Hindlimb muscle (tissue), 1 donor: ENCODE measurements at regions not wholly inside any gene's neighbourhood (a gene's known extent, or its start where the extent isn't known, plus 50 kb on each side); places are given as distances from the start of the nearest gene placed in this dataset.

Experiments
- DNase-seq: peaks from one replicate; pipeline ENCODE4 v3.0.0-alpha.2; 2013

DNA sequence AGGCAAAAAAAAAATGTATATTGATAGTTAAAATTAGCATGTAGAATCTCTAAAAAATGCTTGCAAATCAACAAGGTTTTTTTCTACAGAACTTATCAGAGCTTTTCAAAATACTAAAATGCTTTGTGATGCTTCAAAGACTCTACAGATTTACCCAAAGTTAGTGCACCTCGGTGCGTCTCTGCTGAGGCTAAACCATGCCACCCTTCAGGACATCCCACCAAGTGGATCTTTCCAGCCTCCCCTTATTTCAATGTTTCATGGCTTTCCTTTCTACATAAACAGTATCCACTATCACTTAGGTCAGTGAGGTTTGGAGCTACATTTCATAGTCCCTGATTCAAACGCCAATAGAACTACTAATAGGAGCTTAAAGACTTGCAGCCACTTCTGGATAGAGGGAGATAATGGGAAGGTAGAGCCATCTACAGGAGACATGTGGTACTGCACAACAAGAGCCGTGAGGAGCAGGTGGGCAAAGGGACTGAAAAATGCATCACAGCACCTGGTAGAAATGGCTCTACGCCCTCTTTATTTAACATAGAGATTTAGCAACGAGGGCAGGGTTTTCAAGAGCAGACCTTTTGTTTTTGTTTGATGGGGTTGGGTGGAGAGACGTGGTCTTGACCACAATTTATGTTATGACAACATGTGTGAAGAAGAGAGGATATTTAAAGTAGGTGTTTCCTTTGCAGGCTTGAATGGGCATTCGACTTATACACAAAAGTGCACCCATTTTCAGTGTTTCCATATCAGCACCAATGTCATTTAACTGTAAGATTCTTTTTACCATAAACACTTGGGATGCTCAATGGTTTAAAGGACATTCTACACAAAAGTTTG is 56.1 kb upstream of the SLC35G4 start:
- peak; percentile 62 for DNase-seq

DNA sequence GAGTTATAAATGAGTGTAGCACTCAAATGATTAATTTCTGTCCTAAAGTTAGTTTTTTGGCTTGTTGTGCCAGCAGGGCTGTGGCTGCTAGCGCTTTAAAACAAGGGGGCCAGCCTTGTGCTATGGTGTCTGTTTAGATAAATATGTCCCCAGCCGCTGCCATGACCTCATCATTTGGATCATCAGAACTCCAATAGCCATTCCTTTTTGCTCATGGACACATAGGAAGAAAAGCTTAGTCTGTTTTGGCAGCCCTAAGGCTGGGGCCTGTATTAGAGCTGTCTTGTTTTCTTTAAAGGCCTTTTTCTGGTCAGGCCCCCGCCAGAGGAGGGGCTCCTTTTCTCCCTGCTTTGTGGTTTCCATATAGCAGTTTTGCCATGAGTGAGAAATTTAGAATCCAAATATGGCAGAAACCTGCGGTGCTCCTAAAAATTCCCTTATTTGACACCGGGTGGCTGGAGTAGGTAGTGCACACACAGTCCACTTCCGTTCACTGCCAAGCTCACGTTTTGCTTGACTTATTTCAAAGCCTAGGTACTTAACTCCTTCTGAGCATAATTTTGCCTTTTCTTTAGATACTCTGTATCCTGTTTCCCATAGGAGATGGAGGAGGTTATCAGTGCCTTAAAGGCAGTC is 60.4 kb upstream of the SLC35G4 start:
- DNase-seq: no peak

DNA sequence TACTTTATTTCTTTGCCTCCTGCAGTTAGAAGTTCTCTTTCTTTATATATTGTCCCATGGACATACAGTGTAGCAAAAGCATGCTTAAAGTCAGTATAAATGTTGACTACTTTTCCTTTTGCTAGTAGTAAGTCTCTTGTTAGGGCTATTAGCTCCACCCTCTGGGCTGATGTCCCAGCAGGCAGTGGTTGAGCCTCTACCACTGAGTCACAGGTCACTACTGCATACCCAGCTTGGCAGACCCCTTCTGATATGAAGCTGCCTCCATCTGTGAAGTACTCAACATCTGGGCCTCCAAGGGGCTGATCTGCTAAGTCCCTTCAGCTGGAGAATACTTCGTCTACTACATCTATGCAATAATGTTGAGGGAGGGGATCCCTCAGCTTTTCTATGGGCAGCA is 61.0 kb upstream of the SLC35G4 start:
- no peak for DNase-seq

DNA sequence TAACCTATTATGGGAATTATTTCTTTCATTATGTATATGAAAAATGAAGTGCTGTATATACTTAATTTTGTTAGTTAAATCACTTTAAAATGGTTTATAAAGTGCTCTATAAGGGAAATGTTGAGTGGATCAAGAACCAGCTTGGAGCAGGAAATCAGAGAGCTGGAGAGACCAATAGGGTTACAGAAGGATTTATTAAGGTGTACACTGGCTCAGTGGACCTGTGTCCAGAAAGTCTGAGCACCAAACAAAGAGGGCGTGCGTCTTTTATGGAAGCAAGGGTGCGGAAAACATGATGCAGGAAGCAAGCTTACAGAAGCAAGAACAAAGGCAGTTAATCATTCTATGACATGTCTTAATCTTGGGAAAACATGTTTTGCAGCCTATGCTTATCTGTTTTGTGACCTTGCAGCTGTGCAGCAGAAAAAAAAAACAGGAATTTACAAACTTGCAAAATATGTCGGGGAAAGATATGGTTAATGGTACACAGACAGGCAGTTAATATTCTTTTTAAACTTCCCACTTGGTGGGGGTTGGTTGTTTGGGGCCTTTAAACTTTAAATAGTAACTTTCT is 65.2 kb upstream of the SLC35G4 start:
- DNase-seq: no peak

DNA sequence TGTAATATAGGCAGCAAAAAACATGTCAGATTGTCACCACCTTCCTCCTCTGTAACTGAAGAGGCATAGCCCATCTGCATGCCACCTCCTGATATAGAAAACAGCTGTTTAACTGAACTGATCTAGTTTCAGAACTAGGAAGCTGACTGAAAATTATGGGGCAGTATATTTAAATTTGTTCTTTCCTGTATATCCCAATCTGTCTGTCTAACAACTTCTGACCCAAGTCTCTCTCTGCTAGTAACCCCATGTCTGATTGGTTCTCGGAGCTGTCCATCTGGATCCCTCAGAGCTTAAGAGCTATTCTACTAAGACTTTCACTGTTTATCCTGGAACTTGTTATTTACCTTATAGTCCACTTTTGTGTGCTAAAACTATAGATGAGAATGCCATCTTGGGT is 68.2 kb upstream of the SLC35G4 start:
- DNase-seq: no peak

DNA sequence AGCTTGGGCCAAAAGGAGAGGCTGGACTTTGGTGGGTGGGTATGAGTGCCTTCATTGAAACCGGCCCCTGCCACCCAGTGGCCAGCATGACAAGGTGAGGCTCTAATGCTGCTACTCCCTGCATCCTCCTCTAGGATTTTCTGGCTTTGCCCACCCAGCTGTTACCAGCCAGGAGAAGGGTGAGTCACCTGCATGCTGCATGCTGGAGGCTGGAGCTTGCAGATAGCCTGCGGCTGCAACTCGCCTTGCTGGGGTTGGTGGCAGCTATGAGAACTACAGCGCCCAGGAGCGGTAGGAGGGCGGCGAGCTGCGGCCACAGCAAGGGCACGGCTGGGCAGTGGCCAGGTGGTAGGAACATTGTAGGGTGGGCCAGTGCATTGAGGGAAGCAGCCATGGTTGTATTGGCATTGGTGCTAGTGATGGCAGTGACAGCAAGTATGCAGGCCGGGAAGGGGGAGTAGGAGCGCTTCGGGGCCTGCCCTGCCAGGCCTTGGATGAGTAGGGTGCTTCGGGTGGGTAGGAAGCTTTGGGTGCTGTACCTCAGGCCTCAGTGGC is 75.4 kb upstream of the SLC35G4 start:
- no peak for DNase-seq

DNA sequence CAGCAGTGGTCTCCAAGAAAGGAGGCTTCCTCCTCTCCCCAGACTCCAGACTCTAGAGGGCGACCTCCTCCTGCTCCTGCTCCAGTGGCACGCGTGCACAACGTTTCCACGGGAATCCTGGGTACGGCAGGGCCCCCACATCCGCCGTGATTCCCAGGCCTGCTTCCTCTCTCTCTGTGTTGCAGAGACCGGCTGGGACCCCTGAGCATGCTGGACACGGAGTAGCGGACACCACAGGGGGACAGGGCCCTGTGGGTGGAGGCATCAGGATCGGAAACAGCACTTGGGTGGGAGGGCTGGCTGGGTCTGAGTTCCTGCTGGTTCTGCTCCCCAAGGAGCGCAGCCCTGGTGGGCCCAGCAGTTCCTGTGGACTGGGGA is 75.9 kb upstream of the SLC35G4 start:
- no peak for DNase-seq

DNA sequence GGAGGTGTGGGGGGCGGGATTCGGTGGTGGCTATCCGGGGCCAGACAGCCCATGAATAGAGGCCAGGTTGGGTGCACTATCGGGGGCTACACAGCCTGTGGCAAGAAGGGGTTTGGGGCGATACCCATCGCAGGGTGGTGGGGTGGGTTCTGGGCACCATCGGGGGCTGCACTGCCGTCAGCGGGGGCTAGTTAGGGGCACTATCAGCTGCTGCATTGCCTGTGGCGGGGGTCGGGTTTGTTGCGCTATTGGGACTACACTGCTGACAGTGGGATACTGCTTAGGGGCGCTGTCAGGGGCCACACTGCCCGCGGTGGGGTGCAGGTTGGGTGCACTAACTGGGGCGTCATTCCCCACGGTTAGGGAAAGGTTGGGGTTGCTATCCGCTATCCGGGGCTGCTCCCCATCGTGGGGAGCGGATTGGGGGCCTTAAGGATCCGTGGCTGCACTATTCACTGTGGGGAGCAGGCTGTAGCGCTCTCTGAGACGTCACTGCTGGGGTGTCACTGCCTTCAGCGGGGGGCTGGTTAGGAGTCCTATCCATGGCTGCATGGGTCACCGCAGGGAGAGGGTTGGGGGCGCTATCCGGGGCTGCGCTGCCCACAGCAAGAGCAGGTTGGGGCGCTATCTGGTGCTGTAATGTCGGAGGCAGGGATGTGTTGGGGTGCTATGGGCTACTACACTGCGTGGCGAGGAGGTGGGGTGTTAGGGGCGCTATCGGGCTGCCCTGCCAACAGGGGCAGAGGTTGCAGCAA is 76.5 kb upstream of the SLC35G4 start:
- DNase-seq: no peak

DNA sequence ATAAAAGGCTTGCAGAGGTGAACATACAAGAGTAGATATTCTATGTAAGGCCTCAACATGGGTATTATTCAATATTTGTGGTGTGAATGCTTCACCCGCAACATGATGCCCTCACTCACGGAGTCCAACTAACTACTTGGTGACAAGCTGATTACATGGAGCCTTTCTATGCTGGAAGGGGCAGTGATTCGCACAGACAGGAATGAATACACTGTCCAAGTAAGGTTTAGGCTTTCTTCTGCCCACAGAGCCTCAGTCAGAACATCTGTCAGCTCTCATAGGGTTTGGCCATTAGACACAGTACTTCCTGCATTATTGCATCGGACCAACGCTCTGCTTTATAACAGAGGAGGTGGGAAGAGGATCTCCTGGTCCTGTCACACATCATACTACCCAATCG is 80.3 kb upstream of the SLC35G4 start:
- no peak for DNase-seq

DNA sequence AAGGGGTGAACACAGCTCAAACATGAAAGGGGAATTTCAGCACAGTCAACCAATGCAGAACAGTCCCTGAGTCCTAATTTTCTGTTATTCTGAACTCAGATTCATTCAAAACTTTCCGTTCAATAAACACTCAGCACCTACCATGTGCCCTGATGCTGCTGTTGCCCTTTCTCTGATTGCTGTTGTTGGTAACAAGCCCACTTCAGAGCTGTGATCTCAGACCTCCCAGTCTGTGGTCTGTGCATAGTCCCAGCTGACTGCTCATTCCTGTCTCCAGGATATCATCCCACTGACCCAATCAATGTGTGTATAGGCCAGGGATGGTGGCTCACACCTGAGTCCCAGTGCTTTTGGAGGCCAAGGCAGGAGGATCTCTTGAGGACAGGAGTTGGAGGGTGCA is 82.7 kb upstream of the SLC35G4 start:
- no peak for DNase-seq

DNA sequence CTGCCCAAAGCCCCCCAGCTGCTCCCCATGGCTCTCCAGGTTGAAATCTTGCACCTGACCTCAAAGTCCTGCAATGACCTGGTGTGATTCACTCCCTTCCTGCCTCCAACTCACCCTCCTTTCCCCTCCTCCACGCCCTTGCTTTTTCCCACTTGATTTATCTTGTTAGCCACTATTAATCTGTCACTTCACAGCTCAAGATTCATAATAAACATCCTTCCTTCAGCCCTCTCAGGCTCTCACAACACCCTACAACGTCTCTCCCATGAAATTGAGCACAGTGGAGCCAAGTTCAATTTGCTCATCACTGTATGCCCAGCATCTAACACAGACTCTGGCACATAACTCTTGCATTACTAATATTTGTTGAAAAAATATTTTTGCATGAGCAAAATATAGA is 85.6 kb upstream of the SLC35G4 start:
- DNase-seq: no peak

DNA sequence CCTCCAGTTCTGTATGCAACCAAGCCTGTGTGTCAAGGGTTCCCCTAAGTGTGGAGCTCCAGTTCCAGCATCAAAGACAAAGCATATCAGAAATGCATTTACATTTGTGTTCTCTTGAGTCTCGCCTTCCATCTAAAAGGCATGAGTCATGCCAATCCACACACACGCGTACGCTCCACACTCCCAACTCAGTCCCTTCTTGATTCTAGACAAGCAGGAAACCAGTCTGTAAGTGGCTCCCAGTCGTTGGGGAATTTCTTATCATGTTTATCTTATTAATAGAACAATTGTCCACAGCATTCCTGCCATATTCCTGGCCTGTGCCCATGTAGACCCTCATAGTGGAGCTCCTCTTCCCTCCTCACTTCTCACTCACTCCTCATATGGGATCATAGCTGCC is 86.4 kb upstream of the SLC35G4 start:
- DNase-seq: no peak

DNA sequence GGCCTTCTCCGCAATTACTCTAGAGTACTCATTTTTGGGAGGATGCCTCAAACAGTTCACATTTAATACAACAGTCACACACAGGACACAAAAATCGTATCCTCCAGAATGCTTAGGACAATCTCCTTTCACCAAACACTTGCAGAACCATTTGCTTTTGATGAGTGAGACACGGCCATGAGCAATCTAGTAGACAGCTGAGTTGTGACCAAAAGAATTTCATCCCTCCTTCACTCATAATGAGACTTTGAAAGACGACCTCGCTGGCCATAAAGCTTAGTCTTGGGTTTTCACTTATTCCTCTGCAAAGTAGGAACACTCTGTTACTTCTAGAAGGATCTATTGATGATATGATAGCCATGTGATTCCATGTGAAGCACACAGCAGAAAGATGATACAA is 87.5 kb upstream of the SLC35G4 start:
- no peak for DNase-seq

DNA sequence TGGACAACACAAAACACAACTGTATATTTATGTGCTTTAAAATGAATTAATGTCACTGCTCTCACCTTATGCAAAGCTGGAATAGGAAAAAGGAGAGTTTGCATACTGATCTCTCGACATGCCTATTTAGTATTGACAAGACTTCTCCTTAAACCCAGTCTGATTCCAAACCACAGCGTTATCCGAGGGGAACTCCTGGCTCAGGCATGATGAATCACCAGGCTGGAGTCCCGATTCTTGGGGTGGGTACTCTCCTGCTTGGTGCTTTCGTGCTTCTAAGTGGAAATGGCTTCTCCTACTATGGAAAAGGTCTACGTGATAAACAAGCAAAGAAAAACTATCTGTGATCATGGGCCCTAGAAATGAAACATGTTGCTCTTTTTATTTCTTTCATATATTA is 88.9 kb upstream of the SLC35G4 start:
- DNase-seq: no peak

DNA sequence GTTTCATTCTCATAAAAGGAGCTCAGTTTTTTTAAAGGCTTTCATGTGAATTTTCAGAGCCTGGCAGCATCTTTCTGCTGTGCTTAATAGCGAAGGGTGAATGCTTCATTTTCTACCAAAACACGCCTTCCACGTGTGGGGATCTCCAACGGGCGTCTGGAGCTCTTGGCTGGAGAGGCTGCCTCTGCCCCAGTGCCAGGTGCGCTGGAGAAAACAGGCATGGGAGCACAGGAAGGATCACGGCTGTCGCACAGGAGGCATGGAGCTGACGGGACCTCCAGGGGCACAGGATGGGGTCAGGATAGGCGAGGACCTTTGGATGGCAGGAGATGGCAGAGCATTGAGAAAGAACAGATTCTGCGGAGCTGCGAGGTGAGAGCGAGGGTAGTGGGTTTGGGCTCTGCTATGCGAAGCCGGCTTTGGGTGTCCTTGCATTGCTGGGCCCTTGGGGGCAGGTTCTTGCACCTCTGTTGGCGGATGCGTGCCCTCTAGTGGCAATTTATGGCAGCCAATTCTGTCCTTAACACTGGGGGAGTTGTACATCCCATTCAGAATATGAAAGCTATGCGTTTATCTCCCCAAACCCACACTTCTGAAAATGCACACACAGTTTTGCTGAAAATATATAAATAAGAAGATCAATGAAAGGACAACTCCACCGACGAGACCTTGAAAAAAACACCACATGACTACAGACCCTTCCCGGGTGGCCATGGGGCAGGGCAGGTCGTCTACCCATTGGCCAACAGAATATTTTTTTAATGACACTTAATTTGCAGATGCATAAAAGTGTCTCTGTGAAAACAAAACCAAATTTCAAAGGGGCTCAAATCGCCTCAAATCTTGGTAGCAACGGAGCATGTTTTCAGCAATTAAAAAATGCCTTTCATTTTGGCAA is 90.4 kb upstream of the SLC35G4 start:
- DNase-seq: no peak

DNA sequence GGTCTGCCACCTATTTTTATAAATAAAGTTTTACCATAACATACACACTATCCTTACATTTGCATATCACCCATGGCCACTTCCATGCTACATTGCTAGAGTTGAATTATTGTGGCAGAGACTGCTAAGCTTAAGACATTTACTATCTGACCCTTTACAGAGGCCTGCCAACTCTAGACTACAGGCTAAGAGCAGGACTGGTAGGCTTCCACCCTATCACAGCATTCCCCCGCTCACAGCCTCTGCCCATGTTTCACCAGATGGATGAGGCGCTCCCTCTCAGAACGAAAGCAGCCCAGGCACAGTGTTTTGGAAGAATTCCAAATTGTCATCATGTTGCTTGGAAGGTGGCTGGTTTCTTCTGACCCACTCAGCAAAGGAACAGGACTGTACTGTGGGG is 91.7 kb upstream of the SLC35G4 start:
- DNase-seq: peak; percentile 53

DNA sequence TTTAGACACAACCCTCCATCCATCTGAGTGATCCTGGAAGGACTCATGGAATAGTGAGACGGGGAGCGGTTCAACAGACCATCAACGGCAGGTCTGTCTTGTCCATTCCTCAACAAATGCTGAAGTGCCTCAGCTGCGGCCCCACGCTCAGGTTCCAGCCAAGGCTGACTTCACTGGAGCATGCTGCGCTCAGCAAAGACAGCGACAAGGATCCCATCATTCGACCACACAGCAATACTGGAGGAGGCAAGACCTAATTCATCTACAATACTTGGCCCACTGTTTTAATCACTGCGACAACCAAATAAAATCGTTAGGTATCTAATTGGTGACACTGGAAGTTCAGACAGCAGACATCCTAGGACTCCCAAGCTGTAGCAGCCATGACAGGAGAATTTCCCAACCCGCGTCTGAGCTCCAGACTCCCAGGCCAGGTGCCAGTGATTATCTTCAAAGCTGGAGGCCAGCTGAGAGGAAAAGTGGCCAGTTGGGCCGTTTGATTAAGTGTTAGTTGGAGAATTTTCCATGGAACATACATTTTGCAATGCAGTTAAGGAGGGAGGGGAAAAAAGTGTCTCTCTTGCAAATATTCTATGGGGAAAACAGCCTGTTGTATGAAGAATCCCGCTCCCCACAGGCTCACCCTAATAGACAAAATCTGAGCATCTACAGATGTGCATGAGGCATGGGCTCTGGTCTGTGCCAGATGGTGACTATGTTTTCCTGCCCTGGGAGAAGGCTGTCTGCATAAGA is 92.5 kb upstream of the SLC35G4 start:
- DNase-seq: peak; percentile 90

DNA sequence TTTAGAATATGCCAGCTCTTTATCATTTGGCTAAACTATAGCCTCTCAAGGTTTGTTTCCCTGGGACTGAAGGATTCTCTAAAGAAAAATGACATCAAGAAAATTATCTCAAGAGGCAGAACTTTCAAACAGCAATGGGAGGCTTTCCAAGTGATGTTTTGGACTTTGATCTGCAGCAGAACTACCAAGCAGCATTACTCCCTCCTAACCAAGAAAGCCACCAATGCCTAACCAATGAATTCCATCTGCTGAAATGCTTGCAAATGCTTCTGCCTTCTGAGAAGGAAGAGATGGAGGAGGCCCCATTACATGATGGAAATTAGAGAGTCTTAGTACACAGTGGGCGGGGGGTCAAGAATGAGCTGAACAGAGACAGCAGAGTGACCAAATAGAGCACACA is 95.1 kb upstream of the SLC35G4 start:
- DNase-seq: no peak

DNA sequence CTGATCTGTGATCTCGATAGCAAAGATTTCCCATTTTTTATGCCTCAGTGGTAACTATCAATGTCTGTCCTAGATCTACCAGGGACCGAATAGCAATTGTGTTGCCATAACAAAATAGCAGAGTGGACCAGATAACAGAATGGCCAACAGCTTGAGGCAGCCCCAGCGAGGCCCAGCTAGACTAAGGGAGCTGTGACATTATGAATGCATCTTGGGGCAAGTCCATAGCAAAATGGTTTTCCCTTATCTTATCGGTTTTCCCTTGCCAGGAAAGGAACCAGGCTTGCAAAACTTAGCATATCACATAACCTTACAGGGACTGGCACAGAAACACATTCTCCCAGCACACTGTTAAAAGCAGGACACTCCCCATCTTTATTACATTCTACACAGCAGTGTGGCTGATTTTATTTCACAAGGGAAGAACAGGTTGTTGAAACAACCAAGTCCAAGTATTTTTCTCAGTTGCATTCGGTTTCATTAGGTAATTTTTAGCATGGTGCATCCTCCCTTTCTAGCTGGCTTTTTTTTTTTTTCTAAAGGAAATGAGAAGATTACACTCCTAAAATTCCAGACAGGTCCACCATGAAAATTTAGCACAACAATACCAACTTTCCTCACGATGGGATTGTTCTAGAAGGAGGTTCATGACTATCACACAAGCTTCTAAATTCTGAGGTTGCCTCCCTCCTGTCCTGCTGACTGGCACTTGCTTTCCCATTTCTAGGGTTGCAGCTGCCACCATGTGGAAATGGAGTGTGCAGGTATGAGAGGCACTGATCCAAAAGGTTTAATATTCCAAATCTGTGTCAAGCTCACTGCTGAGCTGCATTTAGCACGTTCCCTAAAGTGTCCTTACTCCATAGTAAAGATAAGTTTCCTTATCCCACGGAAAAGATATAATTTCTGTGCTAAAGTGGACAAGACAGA is 97.0 kb upstream of the SLC35G4 start:
- DNase-seq: no peak
